Loucy (cell line): ENCODE measurements at regions not wholly inside any gene's neighbourhood (a gene's known extent, or its start where the extent isn't known, plus 50 kb on each side); places are given as distances from the start of the nearest gene placed in this dataset.
A peak's percentile ranks its signal among the peaks of the same experiment; 100 is the strongest.

Experiments used
- H2AFZ ChIP-seq: fragments of 200-600 bp; sonication (generic); 2 replicates; pipeline ENCODE4 v1.6.0; 2016; ENCODE audit warnings: antibody characterized with exemption, mild to moderate bottlenecking, low read length, moderate library complexity
- H3F3A ChIP-seq: fragments of 200-600 bp; 2 replicates; pipeline ENCODE4 v1.6.0; 2016; ENCODE audit warnings: antibody characterized with exemption, low read depth, mild to moderate bottlenecking
- H3K27me3 ChIP-seq: fragments of 200-600 bp; sonication (generic); 2 replicates; pipeline ENCODE4 v1.6.1; 2014; ENCODE audit warnings: low read length, mild to moderate bottlenecking; ENCODE audit not compliant: insufficient read depth, poor library complexity, severe bottlenecking
- H3K36me3 ChIP-seq: fragments of 200-600 bp; sonication (generic); 2 replicates; pipeline ENCODE4 v1.6.1; 2016; ENCODE audit warnings: low read length; ENCODE audit not compliant: insufficient read depth
- H3K4me1 ChIP-seq: fragments of 200-600 bp; sonication (generic); 2 replicates; pipeline ENCODE4 v1.5.1; 2014; ENCODE audit warnings: low read length, mild to moderate bottlenecking; ENCODE audit not compliant: insufficient read depth, poor library complexity, severe bottlenecking
- H3K4me2 ChIP-seq: fragments of 200-600 bp; sonication (generic); 2 replicates; pipeline ENCODE4 v1.6.0; 2014; ENCODE audit warnings: antibody characterized with exemption, low read length, low read depth, mild to moderate bottlenecking; ENCODE audit not compliant: poor library complexity, severe bottlenecking
- H3K4me3 ChIP-seq: fragments of 200-600 bp; sonication (generic); 2 replicates; pipeline ENCODE4 v1.5.1; 2014; ENCODE audit warnings: low read length, mild to moderate bottlenecking, mixed read lengths; ENCODE audit not compliant: poor library complexity, severe bottlenecking
- H3K79me2 ChIP-seq: fragments of 200-600 bp; sonication (generic); 2 replicates; pipeline ENCODE4 v1.6.1; 2014; ENCODE audit warnings: low read length; ENCODE audit not compliant: insufficient read depth
- H3K9ac ChIP-seq: fragments of 200-600 bp; sonication (generic); 2 replicates; pipeline ENCODE4 v1.6.0; 2014; ENCODE audit warnings: mild to moderate bottlenecking, low read depth, low read length, moderate library complexity; ENCODE audit not compliant: poor library complexity, severe bottlenecking
- H3K9me2 ChIP-seq: fragments of 200-600 bp; sonication (generic); replicated peaks from 2 replicates; pipeline ENCODE4 v1.6.1; 2016; ENCODE audit warnings: low read depth, low read length, mixed read lengths
- H3K9me3 ChIP-seq: fragments of 200-600 bp; sonication (generic); 2 replicates; pipeline ENCODE4 v1.6.1; 2014; ENCODE audit warnings: mild to moderate bottlenecking, antibody characterized with exemption, low read length, low read depth; ENCODE audit not compliant: insufficient read depth
- H4K20me1 ChIP-seq: fragments of 200-600 bp; sonication (generic); 2 replicates; pipeline ENCODE4 v1.6.0; 2014; ENCODE audit warnings: antibody characterized with exemption, low read length, mild to moderate bottlenecking; ENCODE audit not compliant: insufficient read depth, poor library complexity, severe bottlenecking
- EZH2phosphoT487 ChIP-seq: fragments of 200-600 bp; IDR thresholded peaks from 2 replicates; pipeline ENCODE4 v1.6.1; 2018; ENCODE audit warnings: antibody characterized with exemption, mild to moderate bottlenecking, moderate library complexity, borderline replicate concordance
- TF ChIP-seq, protein P1 (sequence below): fragments of 200-600 bp; sonication (generic); conservative IDR thresholded peaks from 2 replicates; pipeline ENCODE4 v1.5.1; 2014; ENCODE audit warnings: mild to moderate bottlenecking, antibody characterized with exemption, low read length

- H3F3A ChIP-seq = no peaks in the 10 kb centered on the region
- TF ChIP-seq, protein P1, sequence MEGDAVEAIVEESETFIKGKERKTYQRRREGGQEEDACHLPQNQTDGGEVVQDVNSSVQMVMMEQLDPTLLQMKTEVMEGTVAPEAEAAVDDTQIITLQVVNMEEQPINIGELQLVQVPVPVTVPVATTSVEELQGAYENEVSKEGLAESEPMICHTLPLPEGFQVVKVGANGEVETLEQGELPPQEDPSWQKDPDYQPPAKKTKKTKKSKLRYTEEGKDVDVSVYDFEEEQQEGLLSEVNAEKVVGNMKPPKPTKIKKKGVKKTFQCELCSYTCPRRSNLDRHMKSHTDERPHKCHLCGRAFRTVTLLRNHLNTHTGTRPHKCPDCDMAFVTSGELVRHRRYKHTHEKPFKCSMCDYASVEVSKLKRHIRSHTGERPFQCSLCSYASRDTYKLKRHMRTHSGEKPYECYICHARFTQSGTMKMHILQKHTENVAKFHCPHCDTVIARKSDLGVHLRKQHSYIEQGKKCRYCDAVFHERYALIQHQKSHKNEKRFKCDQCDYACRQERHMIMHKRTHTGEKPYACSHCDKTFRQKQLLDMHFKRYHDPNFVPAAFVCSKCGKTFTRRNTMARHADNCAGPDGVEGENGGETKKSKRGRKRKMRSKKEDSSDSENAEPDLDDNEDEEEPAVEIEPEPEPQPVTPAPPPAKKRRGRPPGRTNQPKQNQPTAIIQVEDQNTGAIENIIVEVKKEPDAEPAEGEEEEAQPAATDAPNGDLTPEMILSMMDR = no peak
- no peak for TF ChIP-seq EZH2phosphoT487
- no peaks in the 10 kb centered on the region for H3K27me3 ChIP-seq
- no peaks in the 10 kb centered on the region for H3K9me3 ChIP-seq
- H3K79me2 ChIP-seq = no peaks in the 10 kb centered on the region
- peaks cover 23% of the 10 kb centered on the region for H3K4me1 ChIP-seq
- H2AFZ ChIP-seq = no peak overlapping the region
- no peaks in the 10 kb centered on the region for H3K9me2 ChIP-seq
- H3K36me3 ChIP-seq = no peaks in the 10 kb centered on the region
- H3K4me3 ChIP-seq = no peak overlapping the region
- no peaks in the 10 kb centered on the region for H4K20me1 ChIP-seq
- H3K9ac ChIP-seq = no peak overlapping the region
- H3K4me2 ChIP-seq = no peak overlapping the region
These were observed 82.5 kb upstream of the TNFAIP3 start for GRCh38 chr6:137784583-137784982.

- H3K9me2 ChIP-seq = no peaks in the 10 kb centered on the region
- H4K20me1 ChIP-seq = no peaks in the 10 kb centered on the region
- no peaks in the 10 kb centered on the region for H3K27me3 ChIP-seq
- H3K36me3 ChIP-seq = no peaks in the 10 kb centered on the region
- no peaks in the 10 kb centered on the region for H3K79me2 ChIP-seq
- no peak overlapping the region for H3K4me3 ChIP-seq
- no peaks in the 10 kb centered on the region for H3K9me3 ChIP-seq
- peaks cover 46% of the 10 kb centered on the region for H3K4me1 ChIP-seq
- H3F3A ChIP-seq = no peaks in the 10 kb centered on the region
- TF ChIP-seq, protein P1 = no peak
- no peak for TF ChIP-seq EZH2phosphoT487
- no peak overlapping the region for H2AFZ ChIP-seq
- H3K4me2 ChIP-seq = no peak overlapping the region
- no peak overlapping the region for H3K9ac ChIP-seq
These were observed 80.0 kb upstream of the TNFAIP3 start for GRCh38 chr6:137787016-137787415.

- H4K20me1 ChIP-seq = no peaks in the 10 kb centered on the region
- no peak for TF ChIP-seq EZH2phosphoT487
- TF ChIP-seq, protein P1 = no peak
- H3K9me2 ChIP-seq = no peaks in the 10 kb centered on the region
- H3F3A ChIP-seq = no peaks in the 10 kb centered on the region
- no peaks in the 10 kb centered on the region for H3K27me3 ChIP-seq
- H3K9me3 ChIP-seq = no peaks in the 10 kb centered on the region
- H3K4me2 ChIP-seq = peak overlapping the region; percentile 43
- H3K4me1 ChIP-seq = peaks cover 52% of the 10 kb centered on the region
- peak overlapping the region; percentile 19 for H3K4me3 ChIP-seq
- no peaks in the 10 kb centered on the region for H3K36me3 ChIP-seq
- H3K79me2 ChIP-seq = no peaks in the 10 kb centered on the region
- H3K9ac ChIP-seq = peak overlapping the region; percentile 28
- no peak overlapping the region; the same call in 1 of the 2 replicates for H2AFZ ChIP-seq
These were observed 78.8 kb upstream of the TNFAIP3 start for GRCh38 chr6:137788248-137788647.
